Esophagus muscularis mucosa (tissue), 4 donors: ENCODE measurements at regions not wholly inside any gene's neighbourhood (a gene's known extent, or its start where the extent isn't known, plus 50 kb on each side); places are given as distances from the start of the nearest gene placed in this dataset.

ENCODE experiments used
- CTCF ChIP-seq, 3 experiments: fragments of 200-600 bp in 2 of 3; fragments of 450-650 bp in 1 of 3; sonication (generic) in 2 of 3; IDR thresholded peaks; one replicate each; pipeline ENCODE4 v1.5.1; 2017 to 2019; ENCODE audit warnings: antibody characterized with exemption in 3 of 3, mild to moderate bottlenecking in 2 of 3, moderate library complexity in 1 of 3
- EP300 ChIP-seq: sonication (generic); formaldehyde crosslinking; IDR thresholded peaks from one replicate; pipeline ENCODE4 v1.6.1; 2017; ENCODE audit warnings: antibody characterized with exemption
- POLR2A ChIP-seq: fragments of 450-650 bp; IDR thresholded peaks from one replicate; pipeline ENCODE4 v1.6.1; 2017; ENCODE audit warnings: antibody characterized with exemption, moderate library complexity, mild to moderate bottlenecking, low read depth
- POLR2AphosphoS5 ChIP-seq, 2 donors: sonication (generic); formaldehyde crosslinking; IDR thresholded peaks; one replicate each; pipeline ENCODE4 v1.6.1; 2017; ENCODE audit warnings: antibody characterized with exemption in 2 of 2

DNA sequence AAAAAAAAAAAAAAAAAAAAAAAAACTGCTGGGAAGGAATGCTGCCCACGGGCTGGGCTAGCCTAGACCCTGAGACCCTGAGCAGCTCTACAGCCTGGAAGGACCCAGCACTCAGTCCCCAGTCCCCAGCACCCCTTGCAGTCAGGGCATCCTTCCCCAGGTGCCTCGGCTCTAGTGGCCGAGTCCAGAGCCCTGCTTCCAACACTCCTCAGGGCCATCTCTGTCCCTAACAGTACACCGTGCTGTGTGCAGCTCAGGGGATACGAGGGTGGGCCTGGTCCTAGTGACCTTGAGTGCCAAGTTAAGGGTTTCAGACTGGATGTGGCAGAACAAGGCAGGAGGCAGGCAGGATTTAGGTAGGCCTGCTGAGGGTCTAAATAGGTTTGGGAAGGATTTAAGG is 50.2 kb upstream of the LRP8 start:
- no peak for TF ChIP-seq CTCF (IDR thresholded peaks at IDR 0.05)
- no peak for TF ChIP-seq EP300
- no peak for TF ChIP-seq POLR2A
- TF ChIP-seq POLR2AphosphoS5 (IDR thresholded peaks at IDR 0.05): no peak
